Ishikawa (cell line): ENCODE measurements at regions not wholly inside any gene's neighbourhood (a gene's known extent, or its start where the extent isn't known, plus 50 kb on each side); places are given as distances from the start of the nearest gene placed in this dataset.
A peak's percentile ranks its signal among the peaks of the same experiment; 100 is the strongest.

ENCODE experiments used
- CEBPB ChIP-seq: IDR thresholded peaks from 2 replicates; pipeline ENCODE4 v1.6.1; 2012
- CREB1 ChIP-seq: IDR thresholded peaks from 2 replicates; pipeline ENCODE4 v1.6.1; 2012; ENCODE audit warnings: low read depth
- EGR1 ChIP-seq: IDR thresholded peaks from 2 replicates; pipeline ENCODE4 v1.6.1; 2012
- EP300 ChIP-seq: IDR thresholded peaks from 2 replicates; pipeline ENCODE4 v1.6.1; 2012; ENCODE audit warnings: borderline replicate concordance
- FOXM1 ChIP-seq: IDR thresholded peaks from 2 replicates; pipeline ENCODE4 v1.6.1; 2012; ENCODE audit warnings: low read depth, borderline replicate concordance
- NFIC ChIP-seq: IDR thresholded peaks from 2 replicates; pipeline ENCODE4 v1.6.1; 2012
- RAD21 ChIP-seq: IDR thresholded peaks from 2 replicates; pipeline ENCODE4 v1.6.1; 2012; ENCODE audit warnings: low read depth
- TAF1 ChIP-seq: IDR thresholded peaks from 2 replicates; pipeline ENCODE4 v1.6.1; 2012; ENCODE audit warnings: low read depth, mild to moderate bottlenecking
- TCF12 ChIP-seq: IDR thresholded peaks from 2 replicates; pipeline ENCODE4 v1.6.1; 2012; ENCODE audit warnings: low read depth
- TEAD4 ChIP-seq: IDR thresholded peaks from 2 replicates; pipeline ENCODE4 v1.6.1; 2012
- YY1 ChIP-seq: IDR thresholded peaks from 2 replicates; pipeline ENCODE4 v1.6.1; 2012; ENCODE audit warnings: low read depth
- ZBTB7A ChIP-seq: IDR thresholded peaks from 2 replicates; pipeline ENCODE4 v1.6.1; 2012; ENCODE audit warnings: low read depth
- TF ChIP-seq, protein P1 (sequence below): IDR thresholded peaks from 2 replicates; pipeline ENCODE4 v1.6.1; 2012
- TF ChIP-seq, protein P2 (sequence below): IDR thresholded peaks from 2 replicates; pipeline ENCODE4 v1.6.1; 2012; ENCODE audit warnings: low read depth, mild to moderate bottlenecking
- TF ChIP-seq, protein P3 (sequence below): IDR thresholded peaks from 2 replicates; pipeline ENCODE4 v1.6.1; 2012

DNA sequence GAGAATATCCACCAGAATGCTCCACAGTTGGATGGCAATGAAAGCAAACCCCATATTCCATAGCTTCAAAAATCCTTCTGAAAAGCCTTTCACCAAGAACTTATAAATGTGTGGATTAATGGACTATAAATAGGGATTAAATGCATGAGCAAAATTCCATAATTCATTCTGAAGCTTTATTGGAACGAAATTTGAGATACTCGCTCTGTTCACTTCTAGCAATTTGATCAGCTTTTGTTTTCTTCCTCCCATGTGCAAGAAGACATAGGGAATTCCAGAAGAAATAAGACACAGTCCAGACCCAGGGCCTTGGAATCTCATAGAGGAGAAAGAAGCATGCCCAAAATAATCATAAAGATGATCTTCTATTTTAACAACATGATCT, 285.9 kb upstream of the TMPO start:
- TF ChIP-seq EP300 (peak; percentile 54; the same call in 1 of the 2 replicates), ZBTB7A (no peak), NFIC (peak; percentile 66; the same call in 1 of the 2 replicates)

GRCh38 chr12:98232753-98233390, 282.5 kb upstream of the TMPO start:
- TF ChIP-seq, protein P1, sequence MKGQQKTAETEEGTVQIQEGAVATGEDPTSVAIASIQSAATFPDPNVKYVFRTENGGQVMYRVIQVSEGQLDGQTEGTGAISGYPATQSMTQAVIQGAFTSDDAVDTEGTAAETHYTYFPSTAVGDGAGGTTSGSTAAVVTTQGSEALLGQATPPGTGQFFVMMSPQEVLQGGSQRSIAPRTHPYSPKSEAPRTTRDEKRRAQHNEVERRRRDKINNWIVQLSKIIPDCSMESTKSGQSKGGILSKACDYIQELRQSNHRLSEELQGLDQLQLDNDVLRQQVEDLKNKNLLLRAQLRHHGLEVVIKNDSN, result no peak
- TF ChIP-seq TAF1, result no peak
- no peak for TF ChIP-seq EGR1
- no peak for TF ChIP-seq NFIC
- TF ChIP-seq TCF12, result no peak
- TF ChIP-seq CREB1, result no peak

DNA sequence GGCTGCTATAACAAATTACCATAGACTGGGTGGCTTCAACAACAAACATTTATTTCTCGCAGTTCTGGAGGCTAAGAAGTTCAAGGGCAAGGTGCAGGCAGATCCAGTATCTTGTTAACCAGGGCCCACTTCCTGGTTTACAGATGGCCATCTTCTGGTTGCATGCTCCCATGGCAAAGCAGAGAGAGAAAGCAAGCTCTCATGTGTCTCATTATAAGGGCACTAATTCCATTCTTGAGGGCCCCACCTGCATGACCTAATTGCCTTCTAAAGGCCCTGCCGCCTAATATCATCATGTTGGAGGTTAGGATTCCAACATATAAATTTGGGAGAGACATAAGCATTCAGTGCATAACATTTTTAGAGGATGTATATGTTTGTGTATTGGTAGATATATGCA, 280.1 kb upstream of the TMPO start:
- TF ChIP-seq TEAD4 (no peak), YY1 (no peak), EP300 (no peak), ZBTB7A (no peak), NFIC (no peak), CEBPB (no peak), FOXM1 (no peak), TAF1 (no peak), CREB1 (no peak), RAD21 (no peak), TCF12 (no peak)
- TF ChIP-seq, protein P1, result no peak
- TF ChIP-seq, protein P2, sequence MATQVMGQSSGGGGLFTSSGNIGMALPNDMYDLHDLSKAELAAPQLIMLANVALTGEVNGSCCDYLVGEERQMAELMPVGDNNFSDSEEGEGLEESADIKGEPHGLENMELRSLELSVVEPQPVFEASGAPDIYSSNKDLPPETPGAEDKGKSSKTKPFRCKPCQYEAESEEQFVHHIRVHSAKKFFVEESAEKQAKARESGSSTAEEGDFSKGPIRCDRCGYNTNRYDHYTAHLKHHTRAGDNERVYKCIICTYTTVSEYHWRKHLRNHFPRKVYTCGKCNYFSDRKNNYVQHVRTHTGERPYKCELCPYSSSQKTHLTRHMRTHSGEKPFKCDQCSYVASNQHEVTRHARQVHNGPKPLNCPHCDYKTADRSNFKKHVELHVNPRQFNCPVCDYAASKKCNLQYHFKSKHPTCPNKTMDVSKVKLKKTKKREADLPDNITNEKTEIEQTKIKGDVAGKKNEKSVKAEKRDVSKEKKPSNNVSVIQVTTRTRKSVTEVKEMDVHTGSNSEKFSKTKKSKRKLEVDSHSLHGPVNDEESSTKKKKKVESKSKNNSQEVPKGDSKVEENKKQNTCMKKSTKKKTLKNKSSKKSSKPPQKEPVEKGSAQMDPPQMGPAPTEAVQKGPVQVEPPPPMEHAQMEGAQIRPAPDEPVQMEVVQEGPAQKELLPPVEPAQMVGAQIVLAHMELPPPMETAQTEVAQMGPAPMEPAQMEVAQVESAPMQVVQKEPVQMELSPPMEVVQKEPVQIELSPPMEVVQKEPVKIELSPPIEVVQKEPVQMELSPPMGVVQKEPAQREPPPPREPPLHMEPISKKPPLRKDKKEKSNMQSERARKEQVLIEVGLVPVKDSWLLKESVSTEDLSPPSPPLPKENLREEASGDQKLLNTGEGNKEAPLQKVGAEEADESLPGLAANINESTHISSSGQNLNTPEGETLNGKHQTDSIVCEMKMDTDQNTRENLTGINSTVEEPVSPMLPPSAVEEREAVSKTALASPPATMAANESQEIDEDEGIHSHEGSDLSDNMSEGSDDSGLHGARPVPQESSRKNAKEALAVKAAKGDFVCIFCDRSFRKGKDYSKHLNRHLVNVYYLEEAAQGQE, result no peak
- TF ChIP-seq, protein P3, sequence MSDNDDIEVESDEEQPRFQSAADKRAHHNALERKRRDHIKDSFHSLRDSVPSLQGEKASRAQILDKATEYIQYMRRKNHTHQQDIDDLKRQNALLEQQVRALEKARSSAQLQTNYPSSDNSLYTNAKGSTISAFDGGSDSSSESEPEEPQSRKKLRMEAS, result no peak

DNA sequence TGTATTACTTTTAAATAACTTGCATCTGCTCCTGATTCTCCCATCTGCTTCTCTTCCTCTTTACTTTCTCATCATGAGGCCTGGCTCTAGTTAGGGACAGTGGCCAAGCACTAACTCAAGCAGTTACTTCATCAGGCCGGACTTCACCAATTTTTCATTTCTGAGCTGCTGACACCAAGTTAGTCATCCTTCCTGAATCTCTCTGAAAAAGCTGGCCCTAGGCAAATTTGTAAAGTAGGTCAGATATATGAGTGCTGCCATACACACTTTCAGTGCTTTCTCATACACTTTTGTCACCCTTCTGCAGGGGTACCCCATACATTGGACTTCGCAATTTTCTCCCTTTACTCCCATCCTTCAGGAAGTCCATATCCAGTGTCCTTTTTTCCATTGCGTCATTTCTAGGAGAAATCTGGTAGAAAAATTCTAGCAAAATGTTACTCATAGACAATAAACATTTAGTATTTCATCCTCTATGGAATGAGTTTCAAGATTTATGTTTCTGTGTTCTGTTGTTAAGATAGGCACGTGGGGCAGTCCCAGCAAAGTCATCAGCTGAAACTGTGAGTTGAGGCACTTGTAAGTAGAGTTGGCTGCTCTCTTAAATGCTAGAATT, 276.8 kb upstream of the TMPO start:
- TF ChIP-seq CREB1 (no peak), YY1 (no peak), TEAD4 (no peak), TAF1 (no peak), CEBPB (no peak), EP300 (no peak), RAD21 (no peak), EGR1 (no peak), ZBTB7A (no peak), NFIC (no peak), FOXM1 (no peak), TCF12 (no peak)
- TF ChIP-seq, protein P1, result no peak
- TF ChIP-seq, protein P2, result no peak
- TF ChIP-seq, protein P3, result no peak

- TF ChIP-seq CEBPB (no peak), RAD21 (no peak), TEAD4 (no peak), CREB1 (no peak), YY1 (no peak), FOXM1 (no peak), TCF12 (no peak), EP300 (no peak), TAF1 (no peak), EGR1 (no peak), ZBTB7A (no peak), NFIC (no peak)
- TF ChIP-seq, protein P1, result no peak
- TF ChIP-seq, protein P3, result no peak
- TF ChIP-seq, protein P2, result no peak
Observed at GRCh38 chr12:98243190-98243589, 272.2 kb upstream of the TMPO start.
